K562 (cell line): ENCODE measurements at regions not wholly inside any gene's neighbourhood (a gene's known extent, or its start where the extent isn't known, plus 50 kb on each side); places are given as distances from the start of the nearest gene placed in this dataset.
A peak's percentile ranks its signal among the peaks of the same experiment; 100 is the strongest.

ENCODE experiments used
- CBX2 ChIP-seq: fragments of 200-600 bp; sonication (generic); IDR thresholded peaks from one replicate; pipeline ENCODE4 v1.6.1; 2012; ENCODE audit warnings: mild to moderate bottlenecking, low read length, inconsistent platforms; ENCODE audit not compliant: insufficient read depth, poor library complexity, severe bottlenecking
- DMBX1 ChIP-seq: fragments of 250-450 bp; sonication (Bioruptor Pico); IDR thresholded peaks from 2 replicates; pipeline ENCODE4 v1.8.0; 2022; ENCODE audit warnings: inconsistent platforms, mild to moderate bottlenecking, moderate library complexity, borderline replicate concordance
- DNMT1 ChIP-seq: fragments of 450-650 bp; IDR thresholded peaks from 2 replicates; pipeline ENCODE4 v1.6.1; 2016; ENCODE audit warnings: antibody characterized with exemption, mild to moderate bottlenecking
- ELF4 ChIP-seq: fragments of 450-650 bp; formaldehyde crosslinking; IDR thresholded peaks from 2 replicates; pipeline ENCODE4 v1.4.0; 2022; ENCODE audit warnings: missing genetic modification characterization
- HDAC1 ChIP-seq, 2 experiments: fragments of 450-650 bp; IDR thresholded peaks; 2 replicates each; pipeline ENCODE4 v1.6.1; 2016 to 2017; ENCODE audit warnings: inconsistent platforms in 1 of 2, mild to moderate bottlenecking in 1 of 2, moderate library complexity in 1 of 2
- JUN ChIP-seq, 2 experiments: sonication (generic) in 1 of 2; formaldehyde crosslinking in 1 of 2; IDR thresholded peaks; 2 replicates each; pipeline versions ENCODE4 v1.6.1 to v1.8.0; 2012 to 2022; ENCODE audit warnings: borderline replicate concordance in 2 of 2, mild to moderate bottlenecking in 2 of 2, improper control_type of control experiment in 1 of 2, low read depth in 1 of 2, low read length in 1 of 2, missing genetic modification reagents in 1 of 2
- KLF1 ChIP-seq: fragments of 450-650 bp; IDR thresholded peaks from 2 replicates; pipeline ENCODE4 v1.6.1; 2016; ENCODE audit warnings: missing genetic modification characterization, missing compliant biosample characterization
- MCM5 ChIP-seq: fragments of 450-650 bp; IDR thresholded peaks from 2 replicates; pipeline ENCODE4 v1.6.1; 2016; ENCODE audit warnings: low read depth
- RBM14 ChIP-seq: fragments of 200-400 bp; formaldehyde crosslinking; IDR thresholded peaks from 2 replicates; pipeline ENCODE4 v1.6.1; 2018; ENCODE audit warnings: low read depth, mild to moderate bottlenecking, low read length, moderate library complexity, borderline replicate concordance; ENCODE audit not compliant: insufficient read depth
- SMAD2 ChIP-seq: fragments of 150-350 bp; IDR thresholded peaks from 2 replicates; pipeline ENCODE4 v1.6.1; 2014; ENCODE audit warnings: low read depth, mild to moderate bottlenecking, low read length
- SMAD4 ChIP-seq: fragments of 250-450 bp; sonication (Bioruptor Pico); conservative IDR thresholded peaks from 2 replicates; pipeline ENCODE4 v1.8.0; 2021; ENCODE audit warnings: inconsistent platforms, mild to moderate bottlenecking, moderate library complexity
- STAG1 ChIP-seq: sonication (generic); formaldehyde crosslinking; IDR thresholded peaks from 2 replicates; pipeline ENCODE4 v1.5.0; 2020; ENCODE audit warnings: missing genetic modification reagents, borderline replicate concordance
- SUPT5H ChIP-seq: fragments of 450-650 bp; IDR thresholded peaks from 2 replicates; pipeline ENCODE4 v1.6.1; 2016
- TAF9B ChIP-seq: fragments of 450-650 bp; IDR thresholded peaks from 2 replicates; pipeline ENCODE4 v1.6.1; 2018; ENCODE audit warnings: mild to moderate bottlenecking; ENCODE audit not compliant: partially characterized antibody
- TEAD2 ChIP-seq: fragments of 450-650 bp; IDR thresholded peaks from 2 replicates; pipeline ENCODE4 v1.6.1; 2016; ENCODE audit warnings: missing genetic modification characterization, control low read depth, missing compliant biosample characterization
- WHSC1 ChIP-seq: IDR thresholded peaks from one replicate; pipeline ENCODE4 v1.6.1; 2012; ENCODE audit warnings: low read length, control low read depth, inconsistent platforms
- ZEB2 ChIP-seq: fragments of 450-650 bp; IDR thresholded peaks from 2 replicates; pipeline ENCODE4 v1.6.1; 2016
- ZKSCAN1 ChIP-seq: fragments of 150-350 bp; IDR thresholded peaks from 2 replicates; pipeline ENCODE4 v1.6.1; 2016; ENCODE audit warnings: low read depth, low read length
- ZNF134 ChIP-seq: fragments of 250-450 bp; sonication (Bioruptor Pico); conservative IDR thresholded peaks from 2 replicates; pipeline ENCODE4 v1.4.0; 2020
- ZNF239 ChIP-seq: fragments of 250-450 bp; sonication (Bioruptor Pico); IDR thresholded peaks from 2 replicates; pipeline ENCODE4 v1.4.0; 2020; ENCODE audit warnings: mild to moderate bottlenecking
- ZNF398 ChIP-seq: fragments of 250-450 bp; sonication (Bioruptor Pico); IDR thresholded peaks from 2 replicates; pipeline ENCODE4 v1.8.0; 2021; ENCODE audit warnings: moderate library complexity, mild to moderate bottlenecking, inconsistent platforms
- ZNF436 ChIP-seq: fragments of 250-450, 450-650 bp; sonication (Bioruptor Pico); formaldehyde crosslinking; IDR thresholded peaks from 2 replicates; pipeline ENCODE4 v1.7.0; 2020; ENCODE audit warnings: mild to moderate bottlenecking
- ZNF589 ChIP-seq: fragments of 200-800 bp; sonication (Bioruptor generic); IDR thresholded peaks from 2 replicates; pipeline ENCODE4 v1.6.1; 2016; ENCODE audit warnings: low read depth, missing genetic modification characterization, missing compliant biosample characterization
- TF ChIP-seq, protein P1 (sequence below): IDR thresholded peaks from 2 replicates; pipeline ENCODE4 v1.6.1; 2011; ENCODE audit warnings: borderline replicate concordance, low read depth, mild to moderate bottlenecking, moderate library complexity, low read length; ENCODE audit not compliant: insufficient read depth, poor library complexity, severe bottlenecking
- TF ChIP-seq, protein P2 (sequence below): fragments of 250-450 bp; sonication (Bioruptor Pico); IDR thresholded peaks from 2 replicates; pipeline ENCODE4 v1.5.0; 2021

GRCh38 chr16:85528528-85529387 lies 84.4 kb upstream of the GSE1 start (continued):
- no peak for TF ChIP-seq CBX2
- no peak for TF ChIP-seq MCM5
- TF ChIP-seq DNMT1: no peak
- peak; percentile 77 for TF ChIP-seq SMAD4 (CRISPR knock-in tag)
- no peak for TF ChIP-seq ZEB2
- no peak; the same call in 1 of the 2 replicates for TF ChIP-seq ZNF239
- TF ChIP-seq RBM14: no peak
- TF ChIP-seq ZNF436 (CRISPR knock-in tag): no peak
- peak; percentile 55 for TF ChIP-seq DMBX1
- TF ChIP-seq KLF1 (tag): no peak; the same call in 1 of the 2 replicates
- TF ChIP-seq ZNF589 (CRISPR knock-in tag): no peak
- 0 out of 2 replicates have a peak, but pooled peaks have one; percentile 32 for TF ChIP-seq JUN (IDR thresholded peaks at IDR 0.05; ENCODE audit: borderline replicate concordance, low read depth, low read length)
- TF ChIP-seq JUN (CRISPR knock-in tag; IDR thresholded peaks at IDR 0.05; ENCODE audit: borderline replicate concordance): no peak
- TF ChIP-seq STAG1 (CRISPR knock-in tag): no peak
- TF ChIP-seq, protein P1, sequence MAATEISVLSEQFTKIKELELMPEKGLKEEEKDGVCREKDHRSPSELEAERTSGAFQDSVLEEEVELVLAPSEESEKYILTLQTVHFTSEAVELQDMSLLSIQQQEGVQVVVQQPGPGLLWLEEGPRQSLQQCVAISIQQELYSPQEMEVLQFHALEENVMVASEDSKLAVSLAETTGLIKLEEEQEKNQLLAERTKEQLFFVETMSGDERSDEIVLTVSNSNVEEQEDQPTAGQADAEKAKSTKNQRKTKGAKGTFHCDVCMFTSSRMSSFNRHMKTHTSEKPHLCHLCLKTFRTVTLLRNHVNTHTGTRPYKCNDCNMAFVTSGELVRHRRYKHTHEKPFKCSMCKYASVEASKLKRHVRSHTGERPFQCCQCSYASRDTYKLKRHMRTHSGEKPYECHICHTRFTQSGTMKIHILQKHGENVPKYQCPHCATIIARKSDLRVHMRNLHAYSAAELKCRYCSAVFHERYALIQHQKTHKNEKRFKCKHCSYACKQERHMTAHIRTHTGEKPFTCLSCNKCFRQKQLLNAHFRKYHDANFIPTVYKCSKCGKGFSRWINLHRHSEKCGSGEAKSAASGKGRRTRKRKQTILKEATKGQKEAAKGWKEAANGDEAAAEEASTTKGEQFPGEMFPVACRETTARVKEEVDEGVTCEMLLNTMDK: no peak
- TF ChIP-seq SMAD2: no peak
- TF ChIP-seq ZNF398 (CRISPR knock-in tag): no peak
- TF ChIP-seq, protein P2, sequence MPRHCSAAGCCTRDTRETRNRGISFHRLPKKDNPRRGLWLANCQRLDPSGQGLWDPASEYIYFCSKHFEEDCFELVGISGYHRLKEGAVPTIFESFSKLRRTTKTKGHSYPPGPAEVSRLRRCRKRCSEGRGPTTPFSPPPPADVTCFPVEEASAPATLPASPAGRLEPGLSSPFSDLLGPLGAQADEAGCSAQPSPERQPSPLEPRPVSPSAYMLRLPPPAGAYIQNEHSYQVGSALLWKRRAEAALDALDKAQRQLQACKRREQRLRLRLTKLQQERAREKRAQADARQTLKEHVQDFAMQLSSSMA (CRISPR knock-in tag): no peak
- TF ChIP-seq SUPT5H: no peak
- TF ChIP-seq TAF9B: no peak
- peak; percentile 42; the same call in 1 of the 2 replicates for TF ChIP-seq ELF4 (CRISPR knock-in tag)
- TF ChIP-seq ZKSCAN1: no peak
- TF ChIP-seq ZNF134 (CRISPR knock-in tag): no peak
- no peak for TF ChIP-seq TEAD2
- no peak; a peak in 1 of 4 replicates for TF ChIP-seq HDAC1 (IDR thresholded peaks at IDR 0.05)
- TF ChIP-seq WHSC1: no peak
